Liver (tissue), 3 donors: ENCODE measurements at regions not wholly inside any gene's neighbourhood (a gene's known extent, or its start where the extent isn't known, plus 50 kb on each side); places are given as distances from the start of the nearest gene placed in this dataset.

ENCODE experiments used
- CTCF ChIP-seq: fragments of 150-350 bp; IDR thresholded peaks from 2 replicates; pipeline ENCODE4 v1.5.1; 2017; ENCODE audit warnings: improper control_type of control experiment, low read depth, low read length; ENCODE audit not compliant: missing input control
- RAD21 ChIP-seq, 2 donors: IDR thresholded peaks; 2 replicates each; pipeline ENCODE4 v1.6.1; 2016; ENCODE audit warnings: antibody characterized with exemption in 2 of 2, mild to moderate bottlenecking in 2 of 2
- YY1 ChIP-seq: IDR thresholded peaks from 2 replicates; pipeline ENCODE4 v1.6.1; 2016; ENCODE audit warnings: antibody characterized with exemption, mild to moderate bottlenecking
- donor health status: healthy.
- donor health status: healthy.

DNA sequence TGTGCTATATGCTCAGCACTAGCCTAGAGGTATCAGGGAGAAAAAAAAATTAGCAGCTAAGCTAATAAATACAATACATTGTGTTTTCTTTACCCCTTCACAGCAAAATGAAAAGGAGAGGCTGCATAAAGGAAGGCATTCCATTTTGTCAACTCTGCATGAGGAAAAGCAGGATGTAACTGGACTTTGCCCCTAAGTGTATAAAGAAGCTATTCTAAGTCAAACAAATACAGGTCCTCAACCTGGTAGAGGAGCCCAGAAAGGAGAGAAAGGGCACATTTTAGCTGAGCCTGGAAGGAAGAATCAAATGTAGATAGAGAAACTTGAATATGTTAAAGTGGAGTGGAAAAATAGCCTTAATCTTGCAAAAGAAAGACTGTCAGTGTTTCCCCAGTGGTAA lies 89.0 kb upstream of the SPRED1 start:
- no peak for TF ChIP-seq RAD21 (IDR thresholded peaks at IDR 0.05)
- no peak for TF ChIP-seq CTCF
- no peak for TF ChIP-seq YY1
